Stimulated activated memory B cell treated with anti-CD40 and anti-IgM and Interleukin-4, amounts not matched to agents 10 μg/mL and 1 μg/mL and 100 μg/mL, for 72 hours (primary cell): ENCODE measurements at regions not wholly inside any gene's neighbourhood (a gene's known extent, or its start where the extent isn't known, plus 50 kb on each side); places are given as distances from the start of the nearest gene placed in this dataset.
"Not testable (repeated sequence)": the region's sequence is repeated elsewhere in the genome, so short reads cannot be mapped to it uniquely, and the experiment has no call there.

Experiments used
- ATAC-seq: fragments of 150-1000 bp; cut with Tn5 transposase; 2 replicates; pipeline ENCODE4 v1.10.0; 2021
- H3K27ac Mint-ChIP-seq: one replicate; pipeline ENCODE4 v1.8.0; 2022; ENCODE audit warnings: mild to moderate bottlenecking, mixed read lengths
- H3K27me3 Mint-ChIP-seq: one replicate; pipeline ENCODE4 v1.8.0; 2022; ENCODE audit warnings: mixed read lengths
- H3K36me3 Mint-ChIP-seq: one replicate; pipeline ENCODE4 v1.8.0; 2022; ENCODE audit warnings: mixed read lengths
- H3K4me1 Mint-ChIP-seq: one replicate; pipeline ENCODE4 v1.8.0; 2022; ENCODE audit warnings: mixed read lengths
- H3K4me3 Mint-ChIP-seq: one replicate; pipeline ENCODE4 v1.8.0; 2022; ENCODE audit warnings: mild to moderate bottlenecking, moderate library complexity, mixed read lengths
- H3K9me3 Mint-ChIP-seq: one replicate; pipeline ENCODE4 v1.8.0; 2022; ENCODE audit warnings: mixed read lengths

GRCh38 chrY:16602146-16602545 lies 1277.9 kb downstream of the CDY2B start:
- no peaks in the 10 kb centered on the region for H3K9me3 Mint-ChIP-seq
- ATAC-seq: no peak
- no peak overlapping the region for H3K27ac Mint-ChIP-seq
- H3K27me3 Mint-ChIP-seq: no peaks in the 10 kb centered on the region
- no peaks in the 10 kb centered on the region for H3K4me1 Mint-ChIP-seq
- no peaks in the 10 kb centered on the region for H3K36me3 Mint-ChIP-seq
- no peak overlapping the region for H3K4me3 Mint-ChIP-seq

- Mint-ChIP-seq H3K36me3 (no peaks in the 10 kb centered on the region), H3K9me3 (no peaks in the 10 kb centered on the region), H3K27me3 (no peaks in the 10 kb centered on the region), H3K4me1 (no peaks in the 10 kb centered on the region), H3K27ac (no peak overlapping the region), H3K4me3 (no peak overlapping the region)
- no peak for ATAC-seq
Measured at GRCh38 chrY:16601626-16602025, 1278.4 kb downstream of the CDY2B start.

DNA sequence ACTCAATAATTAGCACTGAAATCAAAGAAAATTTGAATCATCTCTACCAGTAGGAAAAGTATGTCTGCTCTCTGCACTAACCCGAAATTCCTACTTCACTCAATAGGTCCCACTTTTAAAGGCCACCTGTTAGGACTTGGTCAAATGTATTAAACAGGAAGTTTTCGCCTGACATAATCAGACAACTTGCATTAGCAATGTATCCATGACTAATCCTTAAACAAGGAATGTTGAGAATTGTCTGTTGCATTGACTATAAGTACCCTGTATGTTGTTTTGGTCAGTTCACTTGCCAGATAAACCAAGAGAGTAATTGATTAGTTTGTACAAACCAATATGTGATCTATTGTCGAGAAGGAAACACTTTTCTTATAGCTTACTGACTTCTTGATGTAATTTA lies 1308.0 kb downstream of the CDY2B start:
- ATAC-seq: no peak
- Mint-ChIP-seq H3K27ac (no peak overlapping the region), H3K9me3 (no peaks in the 10 kb centered on the region), H3K4me1 (no peaks in the 10 kb centered on the region), H3K4me3 (no peak overlapping the region), H3K36me3 (no peaks in the 10 kb centered on the region), H3K27me3 (no peaks in the 10 kb centered on the region)

DNA sequence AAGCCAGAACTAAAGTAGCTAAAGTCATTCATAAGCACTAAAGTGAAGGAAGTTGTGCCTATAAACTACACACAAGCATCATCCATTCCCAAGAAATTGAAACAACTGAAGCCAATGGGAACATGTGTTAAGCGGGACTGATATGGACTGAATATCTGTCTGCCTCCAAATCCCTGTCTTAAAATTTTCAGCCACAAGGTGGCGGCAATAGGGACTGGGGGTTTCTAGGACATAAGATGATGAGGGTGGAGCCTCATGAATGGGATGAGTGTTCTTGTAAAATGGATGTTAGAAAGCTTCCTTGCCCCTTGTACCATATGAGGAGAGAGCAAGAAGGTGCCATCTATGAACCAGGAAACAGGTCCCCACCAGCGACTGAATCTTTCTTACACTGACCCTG lies 1317.5 kb downstream of the CDY2B start:
- no peaks in the 10 kb centered on the region for H3K9me3 Mint-ChIP-seq
- no peaks in the 10 kb centered on the region for H3K4me1 Mint-ChIP-seq
- H3K27me3 Mint-ChIP-seq: no peaks in the 10 kb centered on the region
- no peak overlapping the region for H3K4me3 Mint-ChIP-seq
- ATAC-seq: no peak
- no peaks in the 10 kb centered on the region for H3K36me3 Mint-ChIP-seq
- no peak overlapping the region for H3K27ac Mint-ChIP-seq

- no peak for ATAC-seq
- H3K4me3 Mint-ChIP-seq: no peak overlapping the region
- H3K9me3 Mint-ChIP-seq: peaks cover 2% of the 10 kb centered on the region
- no peak overlapping the region for H3K27ac Mint-ChIP-seq
- H3K27me3 Mint-ChIP-seq: no peaks in the 10 kb centered on the region
- H3K36me3 Mint-ChIP-seq: no peaks in the 10 kb centered on the region
- H3K4me1 Mint-ChIP-seq: no peaks in the 10 kb centered on the region
Measured at GRCh38 chrY:16522021-16522420, 1358.0 kb downstream of the CDY2B start.

- Mint-ChIP-seq H3K4me1 (no peaks in the 10 kb centered on the region), H3K9me3 (peaks cover 5% of the 10 kb centered on the region), H3K36me3 (no peaks in the 10 kb centered on the region), H3K4me3 (no peak overlapping the region), H3K27ac (no peak overlapping the region), H3K27me3 (no peaks in the 10 kb centered on the region)
- no peak for ATAC-seq
Measured at GRCh38 chrY:16502733-16503214, 1377.2 kb downstream of the CDY2B start.

DNA sequence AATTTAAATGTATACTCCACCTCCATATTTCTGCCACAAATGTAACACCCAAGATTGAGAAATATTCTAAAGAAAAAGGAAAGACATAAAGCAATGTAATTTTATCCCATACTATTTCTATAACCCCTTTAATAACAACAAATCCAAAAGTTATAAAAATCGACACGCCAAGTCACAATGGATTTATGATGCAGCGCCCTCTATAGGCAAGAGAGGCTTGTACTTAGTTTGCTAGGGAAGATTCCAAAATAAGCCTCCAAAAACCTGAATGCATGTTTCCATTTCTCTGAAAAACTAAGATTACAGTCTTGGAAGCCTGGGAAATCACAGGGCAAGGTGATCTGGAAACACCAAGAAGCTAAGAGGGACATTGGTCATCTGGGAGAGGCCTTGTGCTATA lies 1389.3 kb downstream of the CDY2B start:
- Mint-ChIP-seq H3K9me3 (no peaks in the 10 kb centered on the region), H3K4me3 (no peak overlapping the region), H3K27me3 (no peaks in the 10 kb centered on the region), H3K4me1 (no peaks in the 10 kb centered on the region), H3K27ac (no peak overlapping the region), H3K36me3 (no peaks in the 10 kb centered on the region)
- ATAC-seq: no peak

GRCh38 chrY:16486696-16487215 lies 1393.3 kb downstream of the CDY2B start:
- no peak overlapping the region for H3K4me3 Mint-ChIP-seq
- H3K9me3 Mint-ChIP-seq: no peaks in the 10 kb centered on the region
- no peaks in the 10 kb centered on the region for H3K27me3 Mint-ChIP-seq
- H3K4me1 Mint-ChIP-seq: no peaks in the 10 kb centered on the region
- H3K36me3 Mint-ChIP-seq: no peaks in the 10 kb centered on the region
- no peak overlapping the region for H3K27ac Mint-ChIP-seq
- ATAC-seq: no peak

DNA sequence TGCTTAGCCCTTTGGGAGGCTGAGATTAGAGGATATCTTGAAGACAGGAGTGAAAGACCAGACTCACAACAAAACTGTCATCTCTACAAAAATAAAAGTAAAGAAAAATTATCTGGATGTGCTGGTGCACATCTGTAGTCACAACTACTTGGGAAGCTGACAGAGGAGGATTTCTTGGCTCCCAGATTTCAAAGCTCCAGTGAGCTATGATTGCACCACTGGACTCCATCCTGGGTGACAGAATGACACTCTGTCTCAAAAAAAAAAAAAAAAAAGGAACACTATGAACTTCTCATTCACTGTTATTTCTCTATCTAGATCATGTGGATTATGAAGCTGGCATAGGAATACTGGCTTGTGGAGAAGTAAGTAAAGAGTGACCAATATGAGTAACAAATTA lies 1400.0 kb downstream of the CDY2B start:
- Mint-ChIP-seq H3K4me3 (no peak overlapping the region), H3K4me1 (no peaks in the 10 kb centered on the region), H3K27ac (no peak overlapping the region), H3K27me3 (no peaks in the 10 kb centered on the region), H3K9me3 (no peaks in the 10 kb centered on the region), H3K36me3 (no peaks in the 10 kb centered on the region)
- no peak for ATAC-seq

GRCh38 chrY:16474053-16474452 lies 1406.0 kb downstream of the CDY2B start:
- no peaks in the 10 kb centered on the region for H3K36me3 Mint-ChIP-seq
- no peak overlapping the region for H3K27ac Mint-ChIP-seq
- H3K9me3 Mint-ChIP-seq: no peaks in the 10 kb centered on the region
- no peaks in the 10 kb centered on the region for H3K4me1 Mint-ChIP-seq
- ATAC-seq: no peak
- no peak overlapping the region for H3K4me3 Mint-ChIP-seq
- no peaks in the 10 kb centered on the region for H3K27me3 Mint-ChIP-seq

DNA sequence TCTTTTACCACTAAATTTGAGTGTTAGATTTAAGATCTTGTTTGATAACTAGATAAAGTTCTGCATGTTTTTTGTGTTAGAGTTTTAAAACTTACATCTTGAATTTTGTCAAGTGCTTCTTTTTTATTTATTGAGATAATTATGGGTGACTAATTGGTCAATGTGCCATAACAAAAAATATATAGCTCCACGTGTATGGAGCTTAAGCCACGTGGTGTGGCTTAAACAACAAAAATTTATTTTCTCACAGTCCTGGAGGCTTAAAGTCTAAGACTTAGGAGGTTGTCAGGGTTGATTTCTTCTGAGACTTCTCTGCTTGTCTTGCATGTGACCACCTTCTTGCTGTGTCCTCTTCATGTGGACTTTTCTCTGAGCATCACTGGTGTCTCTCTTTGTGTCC lies 1425.2 kb downstream of the CDY2B start:
- no peak overlapping the region for H3K4me3 Mint-ChIP-seq
- H3K27ac Mint-ChIP-seq: no peak overlapping the region
- ATAC-seq: no peak
- no peaks in the 10 kb centered on the region for H3K36me3 Mint-ChIP-seq
- H3K27me3 Mint-ChIP-seq: no peaks in the 10 kb centered on the region
- no peaks in the 10 kb centered on the region for H3K9me3 Mint-ChIP-seq
- no peaks in the 10 kb centered on the region for H3K4me1 Mint-ChIP-seq

DNA sequence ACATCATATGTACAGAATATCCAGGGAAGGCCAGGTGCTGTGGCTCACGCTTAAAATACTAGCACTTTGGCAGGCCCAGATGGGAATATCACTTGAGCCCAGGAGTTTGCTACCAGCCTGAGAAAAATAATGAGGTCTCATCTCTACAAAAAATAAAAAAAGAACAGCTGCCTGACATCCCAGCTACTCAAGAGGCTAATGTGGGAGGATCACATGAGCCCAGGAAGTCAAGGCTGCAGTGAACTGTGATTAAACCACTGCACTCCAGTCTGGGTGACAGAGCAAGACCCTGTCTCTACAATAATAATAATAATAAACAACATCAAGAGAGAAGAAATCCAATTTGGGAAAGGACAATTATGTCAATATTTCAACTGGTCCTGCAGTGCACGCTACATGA lies 1433.9 kb downstream of the CDY2B start:
- H3K36me3 Mint-ChIP-seq: no peaks in the 10 kb centered on the region
- no peak for ATAC-seq
- H3K4me1 Mint-ChIP-seq: no peaks in the 10 kb centered on the region

GRCh38 chrY:16409206-16409923 lies 1470.7 kb downstream of the CDY2B start:
- H3K4me1 Mint-ChIP-seq, H3K9me3 Mint-ChIP-seq, ATAC-seq, H3K27ac Mint-ChIP-seq, H3K27me3 Mint-ChIP-seq, H3K36me3 Mint-ChIP-seq, H3K4me3 Mint-ChIP-seq: not testable (repeated sequence)

More for the DNA sequence above, 1433.9 kb downstream of the CDY2B start:
- Mint-ChIP-seq H3K4me3 (no peak overlapping the region), H3K9me3 (no peaks in the 10 kb centered on the region), H3K27me3 (no peaks in the 10 kb centered on the region), H3K27ac (no peak overlapping the region)

DNA sequence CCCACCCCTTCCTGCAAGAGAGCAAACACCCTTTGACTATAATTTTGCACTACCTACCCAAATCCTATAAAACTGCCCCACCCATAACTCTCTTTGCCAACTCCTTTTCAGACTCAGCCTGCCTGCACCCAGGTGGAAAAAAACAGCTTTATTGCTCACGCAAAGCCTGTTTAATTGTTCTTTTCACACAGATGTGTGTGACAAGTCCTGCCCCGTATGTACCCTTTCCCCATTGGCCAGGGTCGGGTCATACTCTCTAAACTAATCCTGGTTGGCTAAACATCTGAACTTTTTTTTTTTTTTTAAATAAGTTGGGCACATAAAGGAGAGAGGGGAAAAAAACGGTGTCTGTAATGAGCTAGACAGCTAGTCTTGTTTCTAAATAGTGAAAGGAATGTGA lies 1500.6 kb downstream of the CDY2B start:
- H3K27ac Mint-ChIP-seq, H3K4me1 Mint-ChIP-seq, H3K4me3 Mint-ChIP-seq, H3K36me3 Mint-ChIP-seq, H3K9me3 Mint-ChIP-seq, H3K27me3 Mint-ChIP-seq, ATAC-seq: not testable (repeated sequence)

DNA sequence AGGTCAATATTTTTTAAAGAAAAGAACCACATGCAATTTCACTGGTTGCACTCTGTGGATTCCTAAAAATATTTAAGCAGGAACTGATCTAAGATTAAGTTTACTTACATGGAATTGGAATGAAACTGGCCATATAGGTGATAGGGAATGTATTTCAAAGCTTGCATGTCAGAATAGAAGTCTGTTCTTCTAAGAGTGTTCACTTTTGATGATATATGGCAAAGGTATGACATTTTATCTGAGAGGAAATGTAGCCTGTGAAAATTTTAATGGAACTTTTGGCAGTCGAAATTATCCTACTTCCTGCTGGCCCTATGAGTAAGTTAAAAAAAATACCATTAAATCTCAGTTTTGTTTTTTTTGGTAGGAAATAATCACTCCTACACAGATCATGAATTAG lies 1538.4 kb downstream of the CDY2B start:
- H3K27ac Mint-ChIP-seq: not testable (repeated sequence)

DNA sequence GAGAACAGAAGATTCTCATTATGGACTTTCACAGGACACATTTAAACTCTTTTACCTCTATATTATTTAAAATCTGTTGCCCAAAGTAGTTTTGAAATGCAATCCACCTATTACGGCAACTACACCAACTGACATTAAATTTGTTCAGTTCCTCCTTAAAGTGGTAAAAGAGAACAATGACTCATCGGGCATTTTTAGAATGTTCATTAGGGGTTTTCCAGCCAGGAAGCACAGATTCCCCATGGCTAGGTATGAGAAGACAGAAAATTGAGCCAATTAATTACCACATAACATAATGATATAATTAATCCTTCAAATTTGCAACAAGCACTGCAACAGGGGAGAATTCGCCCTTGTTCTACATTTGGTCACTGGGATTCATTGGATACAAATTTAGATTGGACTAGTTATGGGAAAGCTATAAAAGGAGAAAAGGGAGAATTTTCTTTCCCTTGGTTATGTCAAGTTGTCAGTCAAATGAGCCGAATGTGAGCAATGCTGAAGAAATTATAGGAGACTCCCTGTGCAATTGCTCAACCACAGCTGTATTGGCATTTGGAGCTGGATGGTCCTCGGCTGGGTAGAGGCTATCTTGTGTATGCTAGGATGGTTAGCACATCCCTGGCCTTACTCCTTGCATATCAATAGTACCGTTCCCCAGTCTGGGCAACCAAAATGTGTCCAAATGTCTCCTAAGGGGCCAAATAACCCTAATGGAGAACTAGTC lies 1549.8 kb downstream of the CDY2B start:
- ATAC-seq, H3K27me3 Mint-ChIP-seq, H3K27ac Mint-ChIP-seq, H3K36me3 Mint-ChIP-seq, H3K9me3 Mint-ChIP-seq, H3K4me3 Mint-ChIP-seq, H3K4me1 Mint-ChIP-seq: not testable (repeated sequence)

More for the DNA sequence above, 1538.4 kb downstream of the CDY2B start:
- not testable (repeated sequence) for H3K4me3 Mint-ChIP-seq, H3K4me1 Mint-ChIP-seq, H3K27me3 Mint-ChIP-seq, ATAC-seq, H3K9me3 Mint-ChIP-seq, H3K36me3 Mint-ChIP-seq
